Liver (tissue), 8 donors: ENCODE measurements at regions not wholly inside any gene's neighbourhood (a gene's known extent, or its start where the extent isn't known, plus 50 kb on each side); places are given as distances from the start of the nearest gene placed in this dataset.

Experiments used
- DNase-seq: peaks from one replicate; pipeline ENCODE4 v3.0.0-alpha.2; 2017; ENCODE audit warnings: low spot score
- H3K27ac ChIP-seq, 2 donors: one replicate each; pipeline ENCODE4 v1.7.0; 2013; ENCODE audit warnings: inconsistent platforms in 2 of 2, low read length in 2 of 2, control low read depth in 1 of 2, low read depth in 1 of 2, mild to moderate bottlenecking in 1 of 2
- H3K27me3 ChIP-seq, 4 donors: one replicate each; pipeline versions ENCODE4 v1.6.1 to v1.7.0; 2013; ENCODE audit warnings: low read length in 3 of 4, inconsistent platforms in 1 of 4, mild to moderate bottlenecking in 1 of 4, moderate library complexity in 1 of 4; ENCODE audit not compliant: control insufficient read depth in 4 of 4, insufficient read depth in 4 of 4
- H3K36me3 ChIP-seq, 4 donors: one replicate each; pipeline versions ENCODE4 v1.6.1 to v1.7.0; 2013; ENCODE audit warnings: low read length in 3 of 4, mild to moderate bottlenecking in 3 of 4, low read depth in 1 of 4, moderate library complexity in 1 of 4; ENCODE audit not compliant: control insufficient read depth in 4 of 4, insufficient read depth in 3 of 4
- H3K4me1 ChIP-seq, 4 donors: one replicate each; pipeline versions ENCODE4 v1.6.1 to v1.7.0; 2013; ENCODE audit warnings: low read length in 3 of 4, mild to moderate bottlenecking in 3 of 4, moderate library complexity in 1 of 4; ENCODE audit not compliant: control insufficient read depth in 4 of 4, insufficient read depth in 4 of 4
- H3K4me3 ChIP-seq, 3 donors: one replicate each; pipeline versions ENCODE4 v1.6.1 to v1.7.0; 2013; ENCODE audit warnings: low read length in 3 of 3, control low read depth in 1 of 3, low read depth in 1 of 3, mild to moderate bottlenecking in 1 of 3
- H3K9ac ChIP-seq, 2 donors: one replicate each; pipeline ENCODE4 v1.7.0; 2013; ENCODE audit warnings: low read length in 2 of 2, mild to moderate bottlenecking in 2 of 2, moderate library complexity in 2 of 2, control low read depth in 1 of 2, low read depth in 1 of 2
- H3K9me3 ChIP-seq, 4 donors: one replicate each; pipeline versions ENCODE4 v1.6.1 to v1.7.0; 2013; ENCODE audit warnings: low read length in 3 of 4; ENCODE audit not compliant: control insufficient read depth in 4 of 4
- ATF3 ChIP-seq: IDR thresholded peaks from 2 replicates; pipeline ENCODE4 v1.6.1; 2016; ENCODE audit warnings: antibody characterized with exemption
- EGR1 ChIP-seq, 2 donors: IDR thresholded peaks; 2 replicates each; pipeline ENCODE4 v1.6.1; 2016 to 2018; ENCODE audit warnings: antibody characterized with exemption in 2 of 2, low read depth in 2 of 2
- FOXA1 ChIP-seq: IDR thresholded peaks from 2 replicates; pipeline ENCODE4 v1.6.1; 2016; ENCODE audit warnings: antibody characterized with exemption
- FOXA2 ChIP-seq: IDR thresholded peaks from 2 replicates; pipeline ENCODE4 v1.6.1; 2016; ENCODE audit warnings: antibody characterized with exemption
- HNF4A ChIP-seq, 2 donors: conservative IDR thresholded peaks; 2 replicates each; pipeline ENCODE4 v1.6.1; 2016; ENCODE audit warnings: antibody characterized with exemption in 2 of 2, mild to moderate bottlenecking in 2 of 2
- HNF4G ChIP-seq: IDR thresholded peaks from 2 replicates; pipeline ENCODE4 v1.6.1; 2016; ENCODE audit warnings: antibody characterized with exemption
- JUND ChIP-seq, 2 donors: IDR thresholded peaks; 2 replicates each; pipeline ENCODE4 v1.6.1; 2016; ENCODE audit warnings: antibody characterized with exemption in 2 of 2
- MAX ChIP-seq: IDR thresholded peaks from 2 replicates; pipeline ENCODE4 v1.6.1; 2016; ENCODE audit warnings: antibody characterized with exemption
- NR2F2 ChIP-seq: IDR thresholded peaks from 2 replicates; pipeline ENCODE4 v1.6.1; 2016; ENCODE audit warnings: antibody characterized with exemption
- RAD21 ChIP-seq, 2 donors: IDR thresholded peaks; 2 replicates each; pipeline ENCODE4 v1.6.1; 2016; ENCODE audit warnings: antibody characterized with exemption in 2 of 2, mild to moderate bottlenecking in 2 of 2
- REST ChIP-seq: IDR thresholded peaks from 2 replicates; pipeline ENCODE4 v1.6.1; 2016; ENCODE audit warnings: antibody characterized with exemption, mild to moderate bottlenecking
- RXRA ChIP-seq, 2 donors: IDR thresholded peaks; 2 replicates each; pipeline ENCODE4 v1.6.1; 2017 to 2018; ENCODE audit warnings: antibody characterized with exemption in 2 of 2, mild to moderate bottlenecking in 1 of 2
- SP1 ChIP-seq: IDR thresholded peaks from 2 replicates; pipeline ENCODE4 v1.6.1; 2018; ENCODE audit warnings: antibody characterized with exemption, mild to moderate bottlenecking
- TAF1 ChIP-seq: conservative IDR thresholded peaks from 2 replicates; pipeline ENCODE4 v1.6.1; 2016; ENCODE audit warnings: antibody characterized with exemption, mild to moderate bottlenecking
- YY1 ChIP-seq: IDR thresholded peaks from 2 replicates; pipeline ENCODE4 v1.6.1; 2016; ENCODE audit warnings: antibody characterized with exemption, mild to moderate bottlenecking
- ZBTB33 ChIP-seq: IDR thresholded peaks from 2 replicates; pipeline ENCODE4 v1.6.1; 2016; ENCODE audit warnings: antibody characterized with exemption
- WGBS: extraction: QIAGEN DNeasy Blood & Tissue Kit; methylation state at CpG from one replicate; pipeline ENCODE4 v1.1.7; 2013; 5-methylcytosine and 5-hydroxymethylcytosine counted together
- TF ChIP-seq, protein P1 (sequence below): fragments of 150-350 bp; IDR thresholded peaks from 2 replicates; pipeline ENCODE4 v1.5.1; 2017; ENCODE audit warnings: improper control_type of control experiment, low read depth, low read length; ENCODE audit not compliant: missing input control
- donor health status: healthy.
- donor health status: healthy.
- donor health status: healthy.
- donor health status: healthy.
- donor health status: healthy.

GRCh38 chr1:61620536-61620935 is 104.4 kb downstream of the TM2D1 start:
- no peak for DNase-seq
- no peaks in the 10 kb centered on the region for H3K9me3 ChIP-seq
- TF ChIP-seq HNF4A (conservative IDR thresholded peaks at IDR 0.05), result no peak
- no peak for TF ChIP-seq RXRA (IDR thresholded peaks at IDR 0.05)
- TF ChIP-seq, protein P1, sequence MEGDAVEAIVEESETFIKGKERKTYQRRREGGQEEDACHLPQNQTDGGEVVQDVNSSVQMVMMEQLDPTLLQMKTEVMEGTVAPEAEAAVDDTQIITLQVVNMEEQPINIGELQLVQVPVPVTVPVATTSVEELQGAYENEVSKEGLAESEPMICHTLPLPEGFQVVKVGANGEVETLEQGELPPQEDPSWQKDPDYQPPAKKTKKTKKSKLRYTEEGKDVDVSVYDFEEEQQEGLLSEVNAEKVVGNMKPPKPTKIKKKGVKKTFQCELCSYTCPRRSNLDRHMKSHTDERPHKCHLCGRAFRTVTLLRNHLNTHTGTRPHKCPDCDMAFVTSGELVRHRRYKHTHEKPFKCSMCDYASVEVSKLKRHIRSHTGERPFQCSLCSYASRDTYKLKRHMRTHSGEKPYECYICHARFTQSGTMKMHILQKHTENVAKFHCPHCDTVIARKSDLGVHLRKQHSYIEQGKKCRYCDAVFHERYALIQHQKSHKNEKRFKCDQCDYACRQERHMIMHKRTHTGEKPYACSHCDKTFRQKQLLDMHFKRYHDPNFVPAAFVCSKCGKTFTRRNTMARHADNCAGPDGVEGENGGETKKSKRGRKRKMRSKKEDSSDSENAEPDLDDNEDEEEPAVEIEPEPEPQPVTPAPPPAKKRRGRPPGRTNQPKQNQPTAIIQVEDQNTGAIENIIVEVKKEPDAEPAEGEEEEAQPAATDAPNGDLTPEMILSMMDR, result no peak
- TF ChIP-seq ZBTB33, result no peak
- H3K4me1 ChIP-seq, result no peaks in the 10 kb centered on the region
- H3K27ac ChIP-seq, result no peak overlapping the region
- 67% methylated on average over 5 of the region's 5 CpGs for WGBS
- no peak overlapping the region for H3K9ac ChIP-seq
- H3K36me3 ChIP-seq, result no peaks in the 10 kb centered on the region
- H3K4me3 ChIP-seq, result no peak overlapping the region
- no peaks in the 10 kb centered on the region for H3K27me3 ChIP-seq

DNA sequence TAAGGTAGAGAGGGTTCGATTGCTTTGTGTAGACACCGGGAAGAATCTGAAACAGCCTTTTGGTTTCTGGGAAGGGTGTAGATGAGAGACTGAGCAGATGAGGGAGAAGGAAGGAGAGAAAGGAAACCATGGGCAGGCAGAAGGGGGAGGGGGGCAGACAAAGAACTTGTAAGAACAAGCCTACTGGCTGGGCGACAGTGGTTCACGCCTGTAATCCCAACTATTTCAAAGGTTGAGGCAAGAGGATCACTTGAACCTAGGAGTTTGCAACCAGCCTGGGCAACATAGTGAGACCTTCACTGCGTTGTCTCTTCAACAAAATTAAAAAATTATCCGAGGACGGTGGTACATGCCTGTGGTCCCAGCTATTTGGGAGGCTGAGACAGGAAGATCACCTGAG is 106.2 kb downstream of the TM2D1 start:
- Histone ChIP-seq H3K4me1 (no peaks in the 10 kb centered on the region), H3K27ac (no peak overlapping the region), H3K4me3 (no peak overlapping the region), H3K9ac (no peak overlapping the region), H3K9me3 (no peaks in the 10 kb centered on the region), H3K27me3 (no peaks in the 10 kb centered on the region), H3K36me3 (no peaks in the 10 kb centered on the region)
- DNase-seq, result no peak
- 90% methylated on average over 7 of the region's 7 CpGs for WGBS
- TF ChIP-seq REST, result no peak
- no peak for TF ChIP-seq FOXA1

DNA sequence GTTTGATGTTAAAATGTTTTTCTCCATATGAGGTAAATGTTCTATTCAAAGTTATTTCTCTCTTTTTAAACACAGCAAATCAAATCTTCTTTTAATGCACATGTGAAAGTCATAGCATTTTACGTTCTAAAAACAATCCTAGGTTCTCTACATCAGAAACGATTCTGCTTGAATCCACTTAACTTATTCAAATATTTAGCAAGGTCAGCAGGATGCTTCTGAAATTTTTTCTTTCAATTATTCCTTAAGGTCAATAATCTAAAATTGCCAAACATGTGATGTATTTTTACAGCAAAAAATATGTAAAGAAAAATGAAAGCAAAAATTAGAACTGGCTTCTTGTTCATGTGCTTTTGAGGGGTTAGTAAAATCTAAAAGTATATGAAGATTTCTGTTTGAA is 106.7 kb downstream of the TM2D1 start:
- Histone ChIP-seq H3K9ac (no peak overlapping the region), H3K36me3 (no peaks in the 10 kb centered on the region), H3K27ac (no peak overlapping the region), H3K27me3 (no peaks in the 10 kb centered on the region), H3K4me1 (no peaks in the 10 kb centered on the region), H3K4me3 (no peak overlapping the region), H3K9me3 (no peaks in the 10 kb centered on the region)
- TF ChIP-seq TAF1 (no peak), HNF4G (no peak), FOXA2 (no peak), ATF3 (no peak), EGR1 (IDR thresholded peaks at IDR 0.05; ENCODE audit: low read depth in 2 of 2) (no peak), FOXA1 (no peak), RXRA (IDR thresholded peaks at IDR 0.05) (no peak), JUND (IDR thresholded peaks at IDR 0.05) (no peak), MAX (no peak), YY1 (no peak), NR2F2 (no peak), RAD21 (IDR thresholded peaks at IDR 0.05) (no peak), SP1 (no peak)
- DNase-seq, result no peak
- 75% methylated on average over 2 of the region's 2 CpGs for WGBS
